C4-2B (cell line): ENCODE measurements at regions not wholly inside any gene's neighbourhood (a gene's known extent, or its start where the extent isn't known, plus 50 kb on each side); places are given as distances from the start of the nearest gene placed in this dataset.

Source experiments
- H3K27ac ChIP-seq: fragments of 450-650 bp; 2 replicates; pipeline ENCODE4 v1.5.1; 2017
- CTCF ChIP-seq: fragments of 450-650 bp; conservative IDR thresholded peaks from 2 replicates; pipeline ENCODE4 v1.5.1; 2017; ENCODE audit warnings: mild to moderate bottlenecking
- ZFX ChIP-seq: fragments of 450-650 bp; IDR thresholded peaks from 2 replicates; pipeline ENCODE4 v1.6.1; 2017

- no peak overlapping the region for H3K27ac ChIP-seq
- TF ChIP-seq CTCF (no peak), ZFX (no peak)
These were observed 145.1 kb upstream of the IRX4 start for GRCh38 chr5:2027790-2028189.

- no peak overlapping the region for H3K27ac ChIP-seq
- TF ChIP-seq ZFX (no peak), CTCF (no peak)
These were observed 142.4 kb upstream of the IRX4 start for GRCh38 chr5:2024986-2025721.

GRCh38 chr5:2023196-2023595 is 140.5 kb upstream of the IRX4 start:
- TF ChIP-seq CTCF (no peak), ZFX (no peak)
- no peak overlapping the region for H3K27ac ChIP-seq

- no peak for TF ChIP-seq ZFX
- no peak for TF ChIP-seq CTCF
- H3K27ac ChIP-seq = no peak overlapping the region
These were observed 139.7 kb upstream of the IRX4 start for GRCh38 chr5:2022436-2022835.

GRCh38 chr5:2021484-2022176 is 138.9 kb upstream of the IRX4 start:
- no peak for TF ChIP-seq ZFX
- no peak for TF ChIP-seq CTCF
- no peak overlapping the region for H3K27ac ChIP-seq

GRCh38 chr5:2020730-2021129 is 138.0 kb upstream of the IRX4 start:
- TF ChIP-seq CTCF = no peak
- TF ChIP-seq ZFX = no peak
- H3K27ac ChIP-seq = no peak overlapping the region

- no peak for TF ChIP-seq ZFX
- no peak for TF ChIP-seq CTCF
- no peak overlapping the region for H3K27ac ChIP-seq
These were observed 137.0 kb upstream of the IRX4 start for GRCh38 chr5:2019716-2020115.
